OCI-LY3 (cell line): ENCODE measurements at regions not wholly inside any gene's neighbourhood (a gene's known extent, or its start where the extent isn't known, plus 50 kb on each side); places are given as distances from the start of the nearest gene placed in this dataset.
A peak's percentile ranks its signal among the peaks of the same experiment; 100 is the strongest.

Experiments
- H2AFZ ChIP-seq: fragments of 200-600, 300-600 bp; shearing (Covaris generic); 2 replicates; pipeline ENCODE4 v1.6.0; 2014; ENCODE audit warnings: antibody characterized with exemption, low read depth, low read length
- H3K27ac ChIP-seq: fragments of 200-600, 300-600 bp; sonication (generic); 2 replicates; pipeline ENCODE4 v1.5.1; 2014; ENCODE audit warnings: mild to moderate bottlenecking, low read length, moderate library complexity, mixed read lengths
- H3K27me3 ChIP-seq: fragments of 200-600, 300-600 bp; sonication (generic); 2 replicates; pipeline ENCODE4 v1.6.1; 2014; ENCODE audit warnings: low read depth, low read length, mixed read lengths
- H3K36me3 ChIP-seq: fragments of 200-600, 300-600 bp; sonication (generic); replicated peaks from 2 replicates; pipeline ENCODE3; 2014; ENCODE audit warnings: low read depth, low read length, mixed read lengths
- H3K4me1 ChIP-seq: fragments of 300-600, 200-600 bp; sonication (generic); 2 replicates; pipeline ENCODE4 v1.6.1; 2014; ENCODE audit warnings: low read length, mixed read lengths
- H3K4me2 ChIP-seq: fragments of 200-600, 300-600 bp; sonication (generic); 2 replicates; pipeline ENCODE4 v1.6.1; 2014; ENCODE audit warnings: low read length, mixed read lengths
- H3K4me3 ChIP-seq: fragments of 300-600, 200-600 bp; sonication (generic); 2 replicates; pipeline ENCODE4 v1.5.1; 2014; ENCODE audit warnings: antibody characterized with exemption, mild to moderate bottlenecking, low read length, moderate library complexity
- H3K79me2 ChIP-seq: fragments of 300-600, 200-600 bp; shearing (Covaris generic); 2 replicates; pipeline ENCODE4 v1.6.1; 2014; ENCODE audit warnings: mild to moderate bottlenecking, low read length, mixed read lengths
- H3K9ac ChIP-seq: fragments of 300-600, 200-600 bp; shearing (Covaris generic); 2 replicates; pipeline ENCODE4 v1.6.0; 2014; ENCODE audit warnings: mild to moderate bottlenecking, low read length, moderate library complexity
- H3K9me3 ChIP-seq: fragments of 200-600, 300-600 bp; shearing (Covaris generic); 2 replicates; pipeline ENCODE4 v1.6.1; 2014; ENCODE audit warnings: low read length, mixed read lengths; ENCODE audit not compliant: insufficient read depth
- H4K20me1 ChIP-seq: fragments of 200-600, 300-600 bp; sonication (generic); 2 replicates; pipeline ENCODE4 v1.6.1; 2016; ENCODE audit warnings: low read length, mixed read lengths; ENCODE audit not compliant: insufficient read depth
- CTCF ChIP-seq: fragments of 200-600, 300-600 bp; sonication (generic); IDR thresholded peaks from 2 replicates; pipeline ENCODE4 v1.5.1; 2014; ENCODE audit warnings: antibody characterized with exemption, low read length, low read depth
- EZH2phosphoT487 ChIP-seq: fragments of 200-600 bp; shearing (Covaris generic); IDR thresholded peaks from 2 replicates; pipeline ENCODE4 v1.6.1; 2018; ENCODE audit warnings: antibody characterized with exemption, mixed run types, low read depth

- H3K79me2 ChIP-seq: no peaks in the 10 kb centered on the region
- H2AFZ ChIP-seq: no peak overlapping the region
- H3K27ac ChIP-seq: no peak overlapping the region
- H3K9ac ChIP-seq: no peak overlapping the region
- H3K27me3 ChIP-seq: no peaks in the 10 kb centered on the region
- peaks cover 10% of the 10 kb centered on the region for H3K4me1 ChIP-seq
- H3K4me3 ChIP-seq: no peak overlapping the region
- TF ChIP-seq CTCF (no peak), EZH2phosphoT487 (no peak)
- H3K36me3 ChIP-seq: no peaks in the 10 kb centered on the region
- H4K20me1 ChIP-seq: no peaks in the 10 kb centered on the region
- 0 out of 2 replicates have a peak, but pooled peaks cover 3% of the 10 kb centered on the region for H3K9me3 ChIP-seq
- no peak overlapping the region for H3K4me2 ChIP-seq
These were observed 94.0 kb upstream of the FAR2 start for GRCh38 chr12:29054858-29055663.

- Histone ChIP-seq H3K36me3 (no peaks in the 10 kb centered on the region), H3K4me2 (peak overlapping the region; percentile 37)
These were observed 83.0 kb upstream of the FAR2 start for GRCh38 chr12:29066011-29066588.

GRCh38 chr12:29067430-29067829 is 81.6 kb upstream of the FAR2 start:
- Histone ChIP-seq H3K27ac (no peak overlapping the region), H3K79me2 (no peaks in the 10 kb centered on the region), H2AFZ (no peak overlapping the region), H3K27me3 (peaks cover 2% of the 10 kb centered on the region; the same call in 1 of the 2 replicates), H3K4me1 (peaks cover 32% of the 10 kb centered on the region), H3K9ac (no peak overlapping the region), H3K4me3 (no peak overlapping the region), H3K4me2 (no peak overlapping the region), H3K36me3 (no peaks in the 10 kb centered on the region), H4K20me1 (no peaks in the 10 kb centered on the region), H3K9me3 (no peaks in the 10 kb centered on the region)
- TF ChIP-seq EZH2phosphoT487 (no peak), CTCF (no peak)

More at GRCh38 chr12:29066011-29066588, 83.0 kb upstream of the FAR2 start:
- TF ChIP-seq EZH2phosphoT487: no peak
- no peak for TF ChIP-seq CTCF
- Histone ChIP-seq H3K9me3 (no peaks in the 10 kb centered on the region), H3K9ac (no peak overlapping the region), H3K4me1 (peaks cover 32% of the 10 kb centered on the region), H4K20me1 (no peaks in the 10 kb centered on the region), H3K4me3 (no peak overlapping the region), H3K27ac (no peak overlapping the region), H3K27me3 (no peaks in the 10 kb centered on the region; the same call in 1 of the 2 replicates), H2AFZ (no peak overlapping the region), H3K79me2 (no peaks in the 10 kb centered on the region)

GRCh38 chr12:29070309-29070708 is 78.8 kb upstream of the FAR2 start:
- H3K36me3 ChIP-seq: no peaks in the 10 kb centered on the region
- H3K4me3 ChIP-seq: no peak overlapping the region
- H2AFZ ChIP-seq: no peak overlapping the region
- no peaks in the 10 kb centered on the region for H3K9me3 ChIP-seq
- no peaks in the 10 kb centered on the region for H4K20me1 ChIP-seq
- no peak overlapping the region for H3K27ac ChIP-seq
- H3K4me1 ChIP-seq: peaks cover 37% of the 10 kb centered on the region
- no peak for TF ChIP-seq CTCF
- no peak for TF ChIP-seq EZH2phosphoT487
- H3K79me2 ChIP-seq: no peaks in the 10 kb centered on the region
- H3K27me3 ChIP-seq: peaks cover 3% of the 10 kb centered on the region; the same call in 1 of the 2 replicates
- H3K4me2 ChIP-seq: no peak overlapping the region
- no peak overlapping the region for H3K9ac ChIP-seq
